Activated T-cell treated with anti-CD3 and anti-CD28 coated beads for 1 hour (primary cell): ENCODE measurements at regions not wholly inside any gene's neighbourhood (a gene's known extent, or its start where the extent isn't known, plus 50 kb on each side); places are given as distances from the start of the nearest gene placed in this dataset.

Experiments
- DNase-seq: peaks from one replicate; pipeline ENCODE4 v3.0.0-alpha.2; 2020; ENCODE audit warnings: low read depth

DNA sequence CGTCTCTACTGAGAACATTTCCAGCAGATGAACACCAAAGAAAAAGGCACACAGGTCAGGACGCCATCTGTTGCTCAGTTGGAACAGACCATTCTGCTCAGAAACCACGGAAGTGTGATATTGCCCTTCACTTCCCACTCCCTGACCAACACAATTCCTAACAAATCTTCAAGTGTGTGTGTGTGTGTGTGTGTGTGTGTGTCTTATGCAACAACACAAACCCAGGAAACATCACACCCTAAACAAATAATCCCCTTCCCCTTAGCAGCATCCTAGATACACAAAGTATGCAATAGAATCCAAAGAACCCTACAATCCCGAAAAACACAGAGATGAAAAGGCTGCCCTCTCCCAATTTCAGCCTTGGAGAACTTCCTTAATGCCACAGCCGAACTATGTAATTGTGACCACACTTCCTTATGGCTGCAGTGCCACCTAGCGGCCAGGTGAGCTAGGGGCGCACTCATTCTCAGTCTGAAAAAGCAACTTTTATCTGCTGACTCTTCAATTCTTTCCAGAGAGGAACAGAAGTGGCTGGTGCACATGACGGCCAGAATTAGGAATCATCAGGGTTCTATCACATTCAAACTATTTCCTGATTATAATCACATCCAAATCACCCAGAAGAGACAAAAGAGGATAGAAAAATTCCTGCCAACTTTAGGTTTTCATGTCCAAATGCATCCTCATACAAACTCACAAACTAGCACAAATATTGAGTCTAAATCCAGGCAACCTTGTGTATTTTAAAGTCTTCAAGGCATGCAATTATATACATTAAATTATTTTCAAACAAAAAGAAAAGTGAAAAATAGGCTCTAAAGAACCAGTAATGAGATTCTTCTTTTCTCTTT is 164.9 kb downstream of the DHX15 start:
- DNase-seq: peak; percentile 63

DNA sequence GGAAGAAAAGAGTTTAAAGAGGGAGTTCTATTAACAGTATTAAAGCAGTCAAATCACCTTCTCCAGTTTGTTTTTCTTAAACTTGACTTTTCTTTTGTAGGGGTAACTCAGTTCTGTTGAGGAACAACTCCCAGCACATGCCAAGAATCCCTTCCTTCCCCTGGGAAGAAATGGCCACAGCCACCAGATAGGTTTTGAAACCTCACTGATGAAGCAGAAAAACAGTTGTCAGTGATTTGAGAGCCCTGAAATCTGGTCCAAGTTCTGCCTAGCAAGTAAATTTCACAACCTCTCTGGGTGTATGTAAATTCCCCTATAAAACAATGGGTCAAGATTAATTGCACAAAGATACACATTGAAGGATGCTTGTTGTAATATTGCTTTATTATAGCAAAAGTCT is 167.1 kb downstream of the DHX15 start:
- DNase-seq: no peak

DNA sequence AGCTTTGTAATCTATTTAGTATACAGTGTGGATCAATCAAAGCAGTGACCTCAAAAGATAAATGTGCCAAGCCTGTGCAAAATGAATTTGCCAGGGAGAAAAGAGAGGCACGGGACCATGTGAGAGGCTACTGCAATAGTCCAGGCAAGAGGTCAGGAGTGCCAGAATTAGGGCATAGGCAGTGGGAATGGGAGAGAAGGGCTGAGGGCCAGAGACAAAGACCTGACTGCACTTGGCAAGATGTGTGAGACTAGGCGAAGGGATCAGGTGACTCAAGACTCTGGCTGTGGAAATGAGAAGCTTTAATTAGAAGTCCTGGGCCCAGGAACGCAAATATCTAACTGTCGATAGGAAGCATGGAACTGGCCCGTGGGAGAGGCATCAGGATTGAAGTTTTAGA is 168.1 kb downstream of the DHX15 start:
- no peak for DNase-seq

DNA sequence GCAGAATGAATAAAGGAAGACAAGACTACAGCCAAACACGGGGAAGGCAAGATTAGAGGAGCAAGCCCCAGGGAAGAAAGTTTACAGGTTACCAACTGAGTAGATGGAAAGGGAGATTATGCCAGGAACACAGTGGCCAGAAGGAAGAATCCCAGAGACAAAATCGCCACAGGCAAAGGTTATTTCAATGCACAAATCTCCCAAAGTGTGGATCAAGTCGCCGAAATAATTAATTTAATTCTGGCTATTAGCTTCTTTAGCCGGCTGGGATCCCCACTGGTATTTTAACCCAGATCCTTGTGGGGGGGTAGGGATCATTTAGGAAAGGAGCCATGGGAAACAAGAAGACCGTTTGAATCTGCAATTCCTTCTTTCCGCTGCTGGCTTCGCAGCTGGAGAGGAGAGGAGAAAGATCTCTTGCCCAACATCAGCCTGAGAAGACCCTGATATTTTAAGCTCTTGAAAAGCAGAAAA is 171.0 kb downstream of the DHX15 start:
- DNase-seq: no peak

DNA sequence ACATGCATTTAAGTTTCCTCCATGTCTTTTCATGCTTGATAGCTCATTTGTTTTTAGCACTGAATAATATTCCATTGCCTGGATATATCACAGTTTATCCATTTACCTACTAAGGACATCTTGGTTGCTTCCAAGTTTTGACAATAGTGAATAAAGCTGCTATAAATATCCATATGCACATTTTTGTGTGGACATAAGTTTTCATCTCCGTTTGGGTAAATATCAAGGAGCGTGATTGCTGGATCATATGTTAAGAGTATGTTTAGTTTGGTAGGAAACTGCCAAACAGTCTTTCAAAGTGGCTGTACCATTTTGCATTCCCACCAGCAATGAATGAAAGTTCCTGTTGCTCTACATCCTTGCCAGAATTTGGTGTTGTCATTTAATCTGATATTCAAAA is 172.5 kb downstream of the DHX15 start:
- DNase-seq: no peak

DNA sequence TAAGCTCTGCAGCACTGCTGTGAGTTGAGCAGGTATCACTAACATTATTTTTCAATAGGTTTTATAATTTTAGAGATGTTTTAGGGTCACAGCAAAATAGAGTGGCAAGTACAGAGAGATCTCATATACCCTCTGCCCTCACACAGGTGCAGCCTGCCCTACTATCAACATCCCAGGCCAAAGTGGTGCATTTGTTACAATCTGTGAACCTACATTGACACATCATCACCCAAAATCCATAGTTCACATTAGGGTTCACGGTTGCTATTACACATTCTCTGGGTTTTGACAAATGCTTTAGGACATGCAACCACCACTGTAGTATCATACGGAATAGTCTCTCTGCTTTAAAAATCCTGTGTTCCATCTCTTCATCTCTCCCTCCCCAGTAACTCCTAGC is 173.1 kb downstream of the DHX15 start:
- no peak for DNase-seq

DNA sequence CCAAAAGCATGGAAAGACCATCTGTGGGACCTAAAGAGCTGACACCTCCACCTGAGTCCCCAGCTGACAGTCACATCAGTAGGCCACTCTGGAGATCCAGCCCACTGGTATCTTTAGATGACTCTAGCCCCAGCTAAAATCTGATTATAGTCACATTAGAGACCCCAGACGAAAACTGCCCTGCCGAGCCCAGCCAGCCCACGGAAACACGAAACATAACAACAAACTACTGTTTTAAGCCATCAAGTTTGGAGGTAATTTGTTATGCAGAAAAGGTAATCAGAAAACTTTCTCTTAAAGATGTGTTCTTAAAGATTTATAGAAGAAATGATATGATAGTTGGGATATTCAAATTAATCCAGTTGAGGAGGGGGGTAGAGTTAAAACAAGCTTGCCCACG is 175.7 kb downstream of the DHX15 start:
- DNase-seq: no peak

DNA sequence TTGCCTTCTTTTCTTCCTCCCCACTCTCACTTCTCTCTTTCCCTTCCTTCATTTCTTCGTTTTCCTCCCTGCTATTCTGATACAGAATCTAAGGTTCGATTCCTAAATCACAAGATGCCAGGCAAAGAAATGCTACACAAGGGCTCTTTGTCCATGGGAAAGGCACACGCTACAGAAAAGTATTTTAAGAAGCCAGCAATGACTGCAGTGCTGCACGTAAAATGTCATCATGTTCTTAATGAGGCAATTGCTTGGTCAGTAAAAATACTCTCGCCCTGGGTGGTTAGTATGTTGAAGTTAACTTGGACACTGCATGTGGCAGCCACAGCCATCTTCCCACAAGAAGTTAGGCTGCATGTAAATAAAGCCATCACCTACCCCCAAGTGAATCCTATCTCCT is 178.4 kb downstream of the DHX15 start:
- DNase-seq: no peak

DNA sequence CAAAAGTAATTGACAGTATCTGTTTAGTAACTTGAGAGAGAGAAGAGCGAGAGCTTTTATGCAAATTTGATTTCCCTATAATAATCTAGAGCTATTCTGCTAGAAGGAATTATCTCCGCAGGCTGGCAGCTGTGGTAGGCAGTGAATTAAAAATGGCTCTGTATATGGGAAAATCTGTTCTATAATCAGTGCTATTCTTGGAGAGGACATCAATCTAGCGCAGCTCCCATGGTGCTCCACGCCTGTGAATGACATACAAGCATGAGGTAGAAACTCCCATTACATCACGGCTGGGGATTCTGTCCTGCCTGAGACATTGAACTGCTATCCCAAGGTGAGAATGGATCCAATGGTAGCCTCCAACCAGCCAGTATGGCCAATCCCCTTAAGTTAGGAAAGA is 179.0 kb downstream of the DHX15 start:
- no peak for DNase-seq

DNA sequence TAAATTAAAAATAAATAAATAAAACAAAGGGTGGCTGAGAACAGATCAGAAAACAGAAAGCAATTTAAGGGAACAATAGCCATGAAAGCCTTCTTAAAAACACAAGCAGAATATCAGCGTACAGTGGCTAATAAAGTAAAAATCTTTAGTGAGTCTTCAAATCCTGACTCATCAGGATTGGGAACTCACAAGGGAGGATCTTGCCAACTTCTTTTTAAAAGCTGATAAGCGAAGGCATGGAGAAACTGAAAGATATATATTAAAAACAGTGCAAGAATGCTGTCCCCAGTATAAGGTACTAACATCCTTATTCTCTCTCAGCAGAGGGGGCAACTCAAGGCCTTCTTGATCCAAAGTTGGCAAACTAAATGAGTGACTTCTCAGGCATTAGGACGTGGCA is 180.1 kb downstream of the DHX15 start:
- DNase-seq: no peak

DNA sequence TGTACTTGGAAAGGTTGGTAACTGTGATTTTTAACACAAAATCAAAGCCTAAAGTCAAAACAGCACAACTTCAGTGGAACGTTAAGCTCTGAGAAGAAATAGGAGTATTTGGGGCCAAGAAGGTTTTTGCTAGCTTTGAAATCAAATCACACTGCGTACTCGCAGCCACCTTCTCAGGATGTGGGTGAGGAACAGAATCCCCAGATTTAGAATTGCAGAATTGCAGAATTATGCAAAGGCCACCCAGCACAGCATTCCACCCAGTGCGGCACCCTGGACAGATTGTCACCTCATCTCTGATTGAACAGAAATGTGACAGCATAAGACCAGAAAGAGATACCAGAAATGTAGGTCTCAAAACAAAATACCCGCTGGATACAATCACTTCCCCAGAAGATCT is 181.1 kb downstream of the DHX15 start:
- DNase-seq: no peak

DNA sequence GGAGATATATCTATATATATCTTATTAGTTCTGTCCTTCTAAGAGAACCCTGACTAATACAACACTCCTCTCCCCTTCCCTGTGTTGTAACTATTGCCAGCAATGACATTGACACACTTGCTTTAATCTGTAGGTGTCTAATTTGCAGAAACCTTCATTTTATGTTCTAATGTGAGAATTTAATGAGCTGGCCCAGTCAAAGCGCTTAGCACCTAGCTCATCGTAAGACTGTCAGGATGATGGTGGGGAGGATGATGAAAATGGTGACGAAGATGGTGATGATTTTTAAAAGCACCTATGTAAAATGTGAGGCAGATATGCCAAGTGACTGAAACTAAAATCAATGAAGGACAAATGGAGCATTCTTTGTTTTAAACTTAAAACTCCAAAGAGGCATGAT is 183.8 kb downstream of the DHX15 start:
- no peak for DNase-seq

DNA sequence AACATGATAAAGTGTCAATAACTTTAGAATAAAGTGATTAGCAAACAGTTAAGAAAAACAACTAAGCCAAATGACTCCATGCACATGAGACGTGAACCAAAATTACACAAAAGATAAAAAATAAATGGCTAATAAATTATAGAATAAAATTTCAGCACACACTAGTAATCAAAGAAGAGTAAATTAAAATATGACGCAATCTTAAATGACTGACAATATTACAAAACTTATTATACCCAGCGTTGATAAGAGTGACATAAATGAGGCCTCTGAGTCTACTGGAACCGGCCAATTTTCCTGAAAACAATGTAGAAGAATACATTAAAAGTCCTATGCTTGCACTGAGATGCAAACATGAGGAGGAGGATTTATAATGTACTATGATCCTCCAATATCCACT is 187.4 kb downstream of the DHX15 start:
- DNase-seq: no peak

DNA sequence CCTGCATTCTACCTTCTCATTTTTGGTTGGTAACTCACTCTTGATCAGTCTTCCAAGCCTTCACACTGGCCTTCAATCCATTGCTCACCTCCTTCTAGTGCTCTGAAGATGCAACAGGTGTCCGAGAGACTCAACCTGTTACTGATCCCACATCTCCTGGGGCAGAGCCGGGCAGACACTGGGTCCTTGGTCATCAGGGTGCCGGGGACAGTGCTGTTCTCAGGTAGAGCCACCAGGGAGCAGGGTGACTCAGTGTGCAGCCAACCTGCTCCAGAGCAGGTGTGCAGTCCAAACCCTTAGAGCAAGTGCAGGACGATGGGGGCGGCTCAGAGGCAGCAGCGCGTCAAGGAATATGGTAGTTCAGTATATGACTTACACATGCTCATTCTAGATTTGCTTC is 188.4 kb downstream of the DHX15 start:
- DNase-seq: no peak

DNA sequence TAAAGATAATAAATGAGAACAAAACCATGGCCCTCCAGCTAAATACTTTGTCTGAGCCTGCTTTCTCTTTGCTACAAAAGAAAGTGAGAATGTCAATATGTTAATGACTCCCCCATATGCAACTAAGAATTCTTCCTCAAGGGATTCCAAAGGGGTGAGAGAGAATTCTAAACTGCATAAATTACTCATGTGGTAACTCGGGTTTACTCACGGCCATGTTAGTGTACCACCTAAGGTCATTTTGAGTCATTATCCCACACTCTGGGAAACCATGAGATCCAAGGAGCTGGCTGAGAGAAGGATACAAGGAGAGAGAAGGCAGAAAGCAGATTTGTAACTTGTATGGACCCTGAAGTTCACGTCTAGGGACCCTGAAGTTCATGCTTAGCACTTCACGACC is 190.3 kb downstream of the DHX15 start:
- no peak for DNase-seq

DNA sequence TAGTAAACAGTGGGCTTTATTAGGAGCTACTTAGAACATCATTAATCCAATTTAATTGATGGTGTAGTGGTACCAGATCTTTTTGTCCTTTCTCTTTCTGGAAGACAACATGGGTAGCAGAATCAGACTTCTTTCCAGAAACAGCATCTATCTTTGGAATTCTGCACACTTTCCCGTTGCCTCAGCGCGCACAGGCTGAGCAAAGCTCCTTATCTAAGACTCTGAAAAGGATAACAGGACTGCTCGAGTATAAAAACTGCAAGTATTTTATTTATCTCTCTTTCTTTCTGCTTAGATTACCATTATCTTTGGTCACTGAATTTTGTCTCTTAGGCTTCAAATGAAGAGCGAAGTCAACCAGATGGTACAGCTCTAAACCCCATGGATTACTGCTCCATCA is 191.7 kb downstream of the DHX15 start:
- no peak for DNase-seq

DNA sequence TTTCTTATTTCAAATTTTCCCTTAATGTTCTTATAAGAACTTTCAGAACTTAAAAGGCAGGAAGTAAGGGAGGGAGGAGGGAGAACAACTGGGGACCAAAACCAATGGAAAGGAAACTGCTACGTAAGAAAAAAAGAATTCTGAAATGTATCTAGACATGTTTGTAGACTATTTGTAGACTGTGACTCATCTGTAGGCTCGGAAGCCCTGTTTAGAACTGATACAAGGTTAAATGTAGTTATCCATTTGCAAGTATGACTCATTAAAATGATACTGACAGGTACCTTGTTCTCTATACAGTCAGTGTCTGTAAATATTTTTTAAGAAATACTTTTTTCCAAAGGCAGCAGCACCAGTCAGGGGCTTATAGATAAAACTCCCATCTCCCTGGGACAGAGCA is 202.0 kb downstream of the DHX15 start:
- DNase-seq: no peak

DNA sequence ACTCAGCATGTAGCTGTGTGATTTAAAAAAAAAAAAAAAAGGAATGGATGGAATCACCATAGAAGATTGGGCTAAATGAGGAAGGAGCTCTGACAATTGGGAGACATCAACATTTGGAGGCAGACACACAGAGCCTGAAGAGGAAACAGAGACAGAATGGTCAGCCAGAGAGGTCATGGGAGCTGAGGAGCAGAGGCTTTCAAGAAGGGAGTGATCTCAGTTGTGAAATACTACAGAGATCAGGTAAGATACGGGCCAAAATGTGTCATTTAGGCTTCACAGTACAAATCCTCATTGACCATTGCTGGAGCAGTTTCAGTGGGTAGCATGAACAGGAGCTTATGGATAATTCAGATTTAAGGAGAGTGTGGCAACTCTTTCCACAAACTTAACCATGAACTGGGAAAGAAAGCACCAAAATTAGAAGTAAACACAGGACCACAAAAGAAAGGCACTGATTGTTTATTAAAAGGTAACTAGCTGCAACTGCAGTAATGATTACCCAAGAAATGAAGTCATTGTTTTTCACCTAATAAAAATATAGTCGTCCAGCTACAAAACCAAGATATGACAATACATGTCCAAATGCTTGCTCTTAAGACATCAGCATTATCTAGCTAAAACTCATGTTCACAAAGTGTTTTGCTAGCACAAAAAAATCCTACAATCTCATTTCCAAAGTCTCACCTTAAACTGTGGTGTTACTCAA is 203.2 kb downstream of the DHX15 start:
- no peak for DNase-seq

DNA sequence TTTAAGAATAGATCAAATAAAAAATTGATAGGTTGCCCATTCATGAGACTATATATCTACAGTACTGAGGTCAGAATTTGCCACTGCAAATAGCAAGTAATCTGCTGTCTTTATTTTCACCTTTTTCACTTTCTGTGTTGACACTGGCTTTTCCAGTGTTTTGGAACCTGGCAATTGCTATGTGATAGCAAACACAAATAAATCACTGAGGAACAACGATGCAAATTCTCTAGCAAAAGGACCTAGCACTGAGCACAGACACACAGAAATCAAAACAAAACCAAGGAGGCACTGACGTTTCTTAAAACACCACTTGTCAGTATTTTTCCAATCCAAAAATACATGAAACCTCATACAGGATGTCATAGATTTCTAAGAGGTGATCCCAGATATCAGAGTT is 210.7 kb downstream of the DHX15 start:
- no peak for DNase-seq

DNA sequence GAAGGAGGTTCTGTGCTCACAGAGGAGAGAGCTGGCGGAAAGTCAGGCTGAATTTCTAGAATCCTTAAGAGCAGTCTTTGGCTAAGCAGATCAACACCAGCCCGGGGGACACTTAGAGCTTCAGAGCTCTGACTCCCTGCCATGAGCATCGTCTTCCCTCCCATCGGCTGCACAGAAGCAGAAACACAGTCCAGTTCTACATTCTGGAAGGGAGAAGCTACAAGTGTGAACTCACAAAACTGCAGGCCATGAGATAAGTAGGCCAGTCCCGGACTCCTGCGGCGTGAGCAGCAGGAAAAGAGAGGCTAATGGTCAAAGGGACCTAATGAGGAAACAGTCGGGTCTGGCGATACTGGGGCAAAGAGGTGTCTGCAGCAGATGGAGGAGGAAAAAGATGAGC is 211.5 kb downstream of the DHX15 start:
- no peak for DNase-seq

DNA sequence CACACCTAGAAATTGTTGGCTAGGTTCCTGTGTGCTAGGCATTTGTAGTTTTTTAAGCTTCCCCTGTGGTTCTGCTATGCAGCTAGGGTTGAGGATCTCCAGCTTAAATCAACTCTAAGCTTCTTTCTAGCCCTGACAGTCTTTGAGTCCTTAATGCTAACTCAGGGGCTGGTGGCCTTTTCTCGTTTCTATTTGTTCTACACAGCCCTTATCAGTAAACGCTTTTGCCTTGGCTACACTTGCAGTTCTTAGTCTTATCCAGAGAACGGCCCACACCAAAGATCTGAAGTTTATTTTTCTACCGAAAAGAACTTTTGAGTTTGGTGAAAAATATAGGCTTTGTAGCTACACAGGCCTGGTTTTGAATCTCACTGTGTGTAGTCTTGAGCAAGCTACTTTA is 212.0 kb downstream of the DHX15 start:
- DNase-seq: no peak

DNA sequence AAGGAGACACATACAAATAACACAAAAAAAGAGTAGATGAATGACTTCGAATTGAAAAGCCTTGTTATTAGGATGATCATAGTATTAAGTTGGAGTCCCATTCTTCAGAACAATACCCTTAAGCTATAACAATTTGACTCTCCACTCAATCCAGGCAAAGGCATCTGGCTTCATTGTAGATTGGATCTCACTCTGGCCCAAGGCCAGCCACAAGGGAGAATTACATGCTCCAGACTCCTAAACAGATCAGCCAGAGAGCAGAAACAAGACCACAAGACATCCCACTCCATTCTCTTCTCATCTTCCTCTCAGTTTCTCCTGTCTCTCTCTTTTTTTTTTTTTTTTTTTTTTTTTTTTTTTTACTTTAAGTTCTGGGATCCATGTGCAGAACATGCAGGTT is 213.9 kb downstream of the DHX15 start:
- no peak for DNase-seq

DNA sequence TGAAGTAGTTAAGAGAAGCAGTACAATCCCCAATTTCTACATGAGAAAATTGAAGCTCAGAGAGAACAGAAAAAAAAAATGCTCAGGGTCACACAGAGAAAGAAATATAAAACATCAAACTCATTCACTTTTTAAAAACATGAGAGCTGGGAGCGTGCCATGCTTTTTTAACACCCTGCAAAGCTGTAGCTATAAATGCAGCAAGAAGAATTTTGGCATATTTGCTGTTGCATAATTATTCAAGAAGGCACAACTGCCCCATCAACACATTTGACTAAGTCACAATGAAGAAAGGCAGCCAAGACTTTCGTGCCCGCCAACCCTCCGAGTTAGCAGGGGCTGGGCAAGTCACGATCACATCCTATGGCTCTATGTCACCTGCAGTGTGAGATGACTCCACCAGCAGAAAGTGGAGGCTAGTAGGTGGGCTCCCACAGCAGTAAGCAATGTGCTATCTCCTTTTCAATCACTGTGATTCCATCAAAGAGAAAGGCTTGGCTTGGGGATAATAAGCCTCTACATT is 214.8 kb downstream of the DHX15 start:
- DNase-seq: no peak
